Ectodermal cell (in vitro differentiated cells): ENCODE measurements at regions not wholly inside any gene's neighbourhood (a gene's known extent, or its start where the extent isn't known, plus 50 kb on each side); places are given as distances from the start of the nearest gene placed in this dataset.

Source experiments
- H3K27ac ChIP-seq: 2 replicates; pipeline ENCODE4 v1.7.0; 2013; ENCODE audit warnings: mild to moderate bottlenecking, low read depth, low read length; ENCODE audit not compliant: insufficient read depth, poor library complexity, severe bottlenecking
- H3K27me3 ChIP-seq: 2 replicates; pipeline ENCODE4 v1.7.0; 2013; ENCODE audit warnings: mild to moderate bottlenecking, low read length; ENCODE audit not compliant: insufficient read depth, control insufficient read depth, poor library complexity, severe bottlenecking
- H3K36me3 ChIP-seq: one replicate; pipeline ENCODE4 v1.7.0; 2013; ENCODE audit warnings: low read length; ENCODE audit not compliant: control insufficient read depth, insufficient read depth
- H3K4me1 ChIP-seq: one replicate; pipeline ENCODE4 v1.7.0; 2013; ENCODE audit warnings: low read length; ENCODE audit not compliant: control insufficient read depth, insufficient read depth
- H3K4me3 ChIP-seq: 2 replicates; pipeline ENCODE4 v1.7.0; 2013; ENCODE audit warnings: low read depth, low read length, control low read depth; ENCODE audit not compliant: insufficient read depth
- H3K9me3 ChIP-seq: 2 replicates; pipeline ENCODE4 v1.7.0; 2013; ENCODE audit warnings: mild to moderate bottlenecking, low read length, moderate library complexity; ENCODE audit not compliant: control insufficient read depth
- WGBS, 2 experiments: methylation state at CpG; one replicate each; pipeline ENCODE4 v1.1.7; 2013; ENCODE audit warnings: missing lambda C conversion rate in 2 of 2; 5-methylcytosine and 5-hydroxymethylcytosine counted together

DNA sequence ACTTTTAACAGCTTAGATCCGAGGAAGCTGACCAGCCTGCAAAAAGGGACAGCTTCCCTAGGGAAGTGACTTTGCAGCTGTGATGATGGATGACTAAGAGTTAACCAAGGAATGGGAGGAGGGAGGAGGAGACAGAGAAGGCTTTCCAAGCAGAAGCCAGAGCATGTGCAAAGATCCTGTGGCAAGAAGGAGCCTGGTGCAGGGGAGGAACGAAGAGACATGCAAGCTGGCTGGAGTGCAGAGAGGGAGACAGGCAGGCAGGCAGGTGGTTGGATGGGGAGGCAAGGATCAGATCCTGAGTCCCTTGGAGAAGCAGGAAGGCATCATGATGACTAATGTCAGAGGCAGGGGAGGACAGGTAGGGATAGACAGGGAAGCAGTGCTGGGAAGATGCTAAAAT is 148.8 kb downstream of the PFKFB3 start:
- no peaks in the 10 kb centered on the region for H3K36me3 ChIP-seq
- H3K4me3 ChIP-seq = no peak overlapping the region
- no peaks in the 10 kb centered on the region for H3K9me3 ChIP-seq
- WGBS, 2 experiments = 91 to 96% methylated on average over 2 of the region's 2 CpGs
- H3K4me1 ChIP-seq = no peaks in the 10 kb centered on the region
- no peak overlapping the region for H3K27ac ChIP-seq
- H3K27me3 ChIP-seq = no peaks in the 10 kb centered on the region

DNA sequence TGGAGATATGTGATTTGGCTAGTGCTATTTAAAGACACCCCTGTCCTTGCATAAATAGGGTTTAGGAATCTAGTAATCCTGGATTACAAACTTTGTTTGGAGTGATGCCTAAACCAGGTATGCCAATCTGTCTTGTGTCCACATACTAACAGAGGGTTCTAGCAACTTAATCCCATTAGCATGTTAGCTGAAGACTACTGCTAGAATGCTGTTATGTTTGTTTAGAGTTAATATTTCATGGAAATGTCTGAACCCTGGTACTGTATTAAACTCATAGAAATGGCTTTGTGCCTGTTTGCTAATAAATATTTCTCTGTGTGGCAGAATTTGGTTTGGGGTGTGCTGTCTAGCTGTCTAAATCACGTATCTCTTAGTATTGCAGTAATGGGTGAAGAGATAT is 150.8 kb downstream of the PFKFB3 start:
- Histone ChIP-seq H3K9me3 (no peaks in the 10 kb centered on the region), H3K27ac (no peak overlapping the region), H3K4me1 (no peaks in the 10 kb centered on the region), H3K36me3 (no peaks in the 10 kb centered on the region), H3K4me3 (no peak overlapping the region), H3K27me3 (no peaks in the 10 kb centered on the region)
- WGBS, 2 experiments = 96 to 100% methylated on average over 1 of the region's 1 CpG

DNA sequence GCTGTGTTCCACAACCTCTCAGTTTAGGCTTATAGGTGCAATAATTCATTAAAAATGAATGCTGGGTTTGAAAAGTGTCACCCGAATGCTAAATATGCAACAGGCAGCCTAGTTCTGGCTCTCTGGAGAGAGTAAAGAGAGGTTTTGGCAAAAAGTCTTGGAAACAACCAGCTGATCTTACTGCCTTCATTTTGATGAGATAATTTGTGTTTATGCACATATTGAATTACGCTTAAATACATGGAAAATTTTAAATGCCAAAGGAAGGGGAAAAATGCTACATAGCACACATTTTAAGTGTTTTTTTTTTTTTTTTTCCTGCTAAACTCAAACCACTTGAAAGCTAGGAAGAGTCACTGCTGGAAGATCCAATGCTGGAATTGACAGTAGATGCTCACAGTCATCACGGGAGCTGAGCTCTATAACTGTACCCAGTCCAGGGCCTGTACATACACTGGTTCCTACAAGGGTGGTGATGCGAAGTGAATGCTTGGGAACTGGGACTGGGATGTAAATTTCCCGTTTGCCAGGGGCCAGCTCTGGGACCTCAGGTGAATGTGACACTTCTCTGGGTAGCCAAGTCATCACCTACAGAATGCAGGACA is 151.5 kb downstream of the PFKFB3 start:
- H3K9me3 ChIP-seq = no peaks in the 10 kb centered on the region
- no peaks in the 10 kb centered on the region for H3K36me3 ChIP-seq
- H3K27ac ChIP-seq = no peak overlapping the region
- 95% methylated on average over 4 to 5 of the region's 5 CpGs for WGBS, 2 experiments
- no peaks in the 10 kb centered on the region for H3K27me3 ChIP-seq
- no peak overlapping the region for H3K4me3 ChIP-seq
- H3K4me1 ChIP-seq = no peaks in the 10 kb centered on the region

DNA sequence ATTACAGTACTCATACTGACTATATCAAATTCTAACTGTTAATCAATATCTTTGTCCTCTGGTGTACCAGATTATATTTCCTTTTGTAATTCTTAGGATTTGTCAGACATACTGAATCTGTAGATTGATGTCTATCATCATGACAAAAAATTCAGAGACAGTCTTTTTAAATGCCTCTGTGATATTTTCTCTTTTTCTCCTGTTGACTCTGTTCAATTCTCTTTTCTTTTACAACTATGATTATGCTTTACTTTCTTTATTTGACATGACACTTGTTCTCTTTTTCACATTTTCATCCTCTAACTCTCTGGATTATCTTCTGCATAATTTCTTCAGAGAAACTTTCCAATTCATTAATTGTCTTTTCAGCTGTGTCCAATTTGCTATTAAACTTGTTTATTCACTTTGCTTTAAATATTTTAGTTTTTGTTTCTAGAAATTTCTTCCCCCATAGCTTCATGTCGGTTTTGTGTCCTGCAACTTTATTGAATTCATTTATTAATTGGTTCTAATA is 153.6 kb downstream of the PFKFB3 start:
- H3K36me3 ChIP-seq = no peaks in the 10 kb centered on the region
- H3K27me3 ChIP-seq = no peaks in the 10 kb centered on the region
- H3K4me3 ChIP-seq = no peak overlapping the region
- H3K27ac ChIP-seq = no peak overlapping the region
- no peaks in the 10 kb centered on the region for H3K9me3 ChIP-seq
- WGBS, 2 experiments = 71% methylated on average over 1 of the region's 1 CpG; no CpG with 5 or more reads in 1 of the 2 experiments
- no peaks in the 10 kb centered on the region for H3K4me1 ChIP-seq

DNA sequence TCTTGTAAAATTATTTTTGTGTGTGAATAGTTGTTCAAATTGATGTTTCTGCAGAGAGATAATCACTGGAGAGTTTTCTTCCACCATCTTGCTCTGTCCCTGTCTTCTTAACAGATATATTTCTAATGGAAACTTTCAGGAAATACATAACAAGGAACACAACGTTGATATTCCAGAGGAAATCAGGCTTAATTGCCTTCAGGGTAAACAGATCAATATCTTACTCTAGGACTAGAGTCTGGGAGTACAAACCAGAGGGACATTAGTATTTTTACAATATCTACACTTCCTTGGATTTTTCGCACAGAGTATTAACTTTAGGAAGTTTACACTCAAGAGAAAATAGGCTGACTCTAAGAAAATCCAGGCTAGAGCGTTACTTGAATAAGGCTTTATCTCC is 159.1 kb downstream of the PFKFB3 start:
- WGBS, 2 experiments = 91 to 93% methylated on average over 3 of the region's 3 CpGs
- Histone ChIP-seq H3K9me3 (no peaks in the 10 kb centered on the region), H3K27ac (no peak overlapping the region), H3K36me3 (no peaks in the 10 kb centered on the region), H3K4me3 (no peak overlapping the region), H3K4me1 (peaks cover 13% of the 10 kb centered on the region), H3K27me3 (no peaks in the 10 kb centered on the region)

DNA sequence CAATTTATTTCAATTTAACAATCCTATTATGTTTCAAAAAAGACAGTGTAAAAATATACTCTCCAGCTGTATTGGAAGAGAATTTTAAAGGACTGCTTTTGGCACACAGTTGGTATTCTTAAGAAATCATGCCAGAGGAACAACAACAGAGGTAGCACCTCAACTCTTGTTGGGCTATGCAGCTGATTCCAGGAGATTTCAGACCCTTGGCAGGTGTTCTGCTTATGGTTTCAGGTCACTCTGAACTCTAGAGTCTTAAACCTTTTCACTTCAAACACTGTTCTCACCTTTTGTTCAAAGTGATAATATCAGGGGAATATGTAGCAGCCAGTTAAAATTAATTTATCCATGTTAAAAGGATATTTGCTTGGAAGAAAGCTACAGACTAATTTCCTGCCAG is 160.1 kb downstream of the PFKFB3 start:
- Histone ChIP-seq H3K27ac (no peak overlapping the region), H3K36me3 (no peaks in the 10 kb centered on the region), H3K4me1 (peaks cover 13% of the 10 kb centered on the region), H3K27me3 (no peaks in the 10 kb centered on the region), H3K9me3 (no peaks in the 10 kb centered on the region), H3K4me3 (no peak overlapping the region)

- H3K27me3 ChIP-seq = no peaks in the 10 kb centered on the region
- H3K4me3 ChIP-seq = no peak overlapping the region
- H3K9me3 ChIP-seq = no peaks in the 10 kb centered on the region
- WGBS, 2 experiments = 52 to 73% methylated on average over 1 of the region's 1 CpG
- H3K4me1 ChIP-seq = peaks cover 13% of the 10 kb centered on the region
- H3K27ac ChIP-seq = no peak overlapping the region
- no peaks in the 10 kb centered on the region for H3K36me3 ChIP-seq
Measured at GRCh38 chr10:6363511-6363910, 160.8 kb downstream of the PFKFB3 start.

GRCh38 chr10:6364283-6364682 is 161.6 kb downstream of the PFKFB3 start:
- H3K36me3 ChIP-seq = no peaks in the 10 kb centered on the region
- peaks cover 13% of the 10 kb centered on the region for H3K4me1 ChIP-seq
- WGBS, 2 experiments = 93 to 95% methylated on average over 2 of the region's 2 CpGs
- no peaks in the 10 kb centered on the region for H3K9me3 ChIP-seq
- no peaks in the 10 kb centered on the region for H3K27me3 ChIP-seq
- H3K27ac ChIP-seq = no peak overlapping the region
- H3K4me3 ChIP-seq = no peak overlapping the region

DNA sequence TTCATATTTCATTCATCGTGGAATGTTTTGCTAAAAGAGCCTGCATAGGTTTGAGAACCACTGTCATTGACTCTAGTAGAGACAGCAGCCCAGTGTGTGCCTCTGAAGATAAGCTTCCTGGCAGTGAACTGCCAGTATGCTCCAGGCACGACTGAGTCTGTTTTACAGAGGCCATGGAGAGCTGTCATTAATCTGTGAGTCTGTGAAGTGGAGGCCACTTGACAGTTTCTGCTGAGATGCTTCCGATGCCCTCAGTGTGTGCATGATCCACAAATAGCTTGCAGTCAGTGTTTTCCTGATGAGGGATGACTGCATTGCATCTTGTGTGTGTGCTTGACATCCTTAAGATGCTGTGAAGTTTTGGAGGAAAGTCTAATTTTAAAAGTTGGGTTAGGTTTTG is 162.2 kb downstream of the PFKFB3 start:
- Histone ChIP-seq H3K9me3 (no peaks in the 10 kb centered on the region), H3K4me1 (peaks cover 13% of the 10 kb centered on the region), H3K4me3 (no peak overlapping the region), H3K36me3 (no peaks in the 10 kb centered on the region), H3K27ac (no peak overlapping the region), H3K27me3 (no peaks in the 10 kb centered on the region)
- 61 to 64% methylated on average over 3 of the region's 3 CpGs for WGBS, 2 experiments

GRCh38 chr10:6365384-6365783 is 162.7 kb downstream of the PFKFB3 start:
- no peaks in the 10 kb centered on the region for H3K36me3 ChIP-seq
- H3K4me3 ChIP-seq = no peak overlapping the region
- WGBS, 2 experiments = 17% methylated on average over 4 of the region's 4 CpGs
- H3K27ac ChIP-seq = no peak overlapping the region
- H3K4me1 ChIP-seq = peaks cover 13% of the 10 kb centered on the region
- H3K9me3 ChIP-seq = no peaks in the 10 kb centered on the region
- no peaks in the 10 kb centered on the region for H3K27me3 ChIP-seq
